GM23338 (cell line): ENCODE measurements at regions not wholly inside any gene's neighbourhood (a gene's known extent, or its start where the extent isn't known, plus 50 kb on each side); places are given as distances from the start of the nearest gene placed in this dataset.

Experiments used
- ATAC-seq: fragments of 200-7000 bp; cut with Tn5 transposase; 3 replicates; pipeline ENCODE4 v1.9.1; 2020
- DNase-seq: peaks from one replicate; pipeline ENCODE4 v3.0.0-alpha.2; 2015; ENCODE audit warnings: low spot score
- H2AFZ ChIP-seq: fragments of 200-600 bp; sonication (generic); 2 replicates; pipeline ENCODE4 v1.8.0; 2016; ENCODE audit warnings: antibody characterized with exemption, mild to moderate bottlenecking, moderate library complexity
- H3F3A ChIP-seq: fragments of 200-600 bp; sonication (generic); replicated peaks from 2 replicates; pipeline ENCODE4 v1.8.0; 2017; ENCODE audit warnings: antibody characterized with exemption, mixed run types, low read depth
- H3K27ac ChIP-seq: fragments of 200-600 bp; sonication (generic); 2 replicates; pipeline ENCODE4 v1.6.1; 2016; ENCODE audit warnings: low read depth
- H3K27me3 ChIP-seq: fragments of 200-600 bp; sonication (generic); 2 replicates; pipeline ENCODE4 v1.8.0; 2016; ENCODE audit warnings: mild to moderate bottlenecking, mixed run types, moderate library complexity; ENCODE audit not compliant: insufficient read depth
- H3K36me3 ChIP-seq: fragments of 200-600 bp; sonication (generic); 2 replicates; pipeline ENCODE4 v1.8.0; 2016; ENCODE audit warnings: mild to moderate bottlenecking; ENCODE audit not compliant: insufficient read depth
- H3K4me1 ChIP-seq: fragments of 200-600 bp; sonication (generic); 2 replicates; pipeline ENCODE4 v1.8.0; 2016; ENCODE audit warnings: mild to moderate bottlenecking, moderate library complexity; ENCODE audit not compliant: insufficient read depth
- H3K4me2 ChIP-seq: fragments of 200-600 bp; sonication (generic); 2 replicates; pipeline ENCODE4 v1.7.1; 2017; ENCODE audit warnings: mixed run types
- H3K4me3 ChIP-seq: fragments of 200-600 bp; sonication (generic); 2 replicates; pipeline ENCODE4 v1.6.1; 2016; ENCODE audit warnings: mixed run types
- H3K79me2 ChIP-seq: fragments of 200-600 bp; sonication (generic); replicated peaks from 2 replicates; pipeline ENCODE4 v1.8.0; 2017; ENCODE audit warnings: mild to moderate bottlenecking; ENCODE audit not compliant: insufficient read depth
- H3K9me2 ChIP-seq: fragments of 200-600 bp; sonication (generic); 2 replicates; pipeline ENCODE4 v1.8.0; 2017; ENCODE audit not compliant: insufficient read depth
- H4K20me1 ChIP-seq: fragments of 200-600 bp; sonication (generic); replicated peaks from 2 replicates; pipeline ENCODE4 v1.8.0; 2017; ENCODE audit warnings: mild to moderate bottlenecking; ENCODE audit not compliant: insufficient read depth
- H3K27ac Mint-ChIP-seq: 2 replicates; pipeline ENCODE4 v1.8.0; 2020; ENCODE audit warnings: inconsistent platforms, mild to moderate bottlenecking, moderate library complexity, mixed read lengths
- H3K27me3 Mint-ChIP-seq: 3 replicates; pipeline ENCODE4 v1.8.0; 2022; ENCODE audit warnings: low read depth, mild to moderate bottlenecking, moderate library complexity, mixed read lengths, inconsistent platforms; ENCODE audit not compliant: insufficient read depth, poor library complexity
- H3K36me3 Mint-ChIP-seq: 3 replicates; pipeline ENCODE4 v1.8.0; 2021; ENCODE audit warnings: low read depth, mild to moderate bottlenecking, inconsistent platforms, moderate library complexity, mixed read lengths
- H3K4me1 Mint-ChIP-seq: 3 replicates; pipeline ENCODE4 v1.8.0; 2020; ENCODE audit warnings: mild to moderate bottlenecking, inconsistent platforms, mixed read lengths
- H3K4me3 Mint-ChIP-seq: 3 replicates; pipeline ENCODE4 v1.8.0; 2021; ENCODE audit warnings: moderate library complexity, mild to moderate bottlenecking, inconsistent platforms, mixed read lengths
- H3K9me3 Mint-ChIP-seq: 3 replicates; pipeline ENCODE4 v1.8.0; 2020; ENCODE audit warnings: moderate library complexity, mild to moderate bottlenecking, inconsistent platforms, mixed read lengths
- CREB1 ChIP-seq: fragments of 250-450 bp; sonication (Bioruptor Pico); IDR thresholded peaks from 2 replicates; pipeline ENCODE4 v1.5.0; 2020; ENCODE audit warnings: low read depth, mild to moderate bottlenecking, moderate library complexity
- CTCF ChIP-seq, 2 experiments: fragments of 200-600 bp in 1 of 2; sonication (generic) in 1 of 2; conservative IDR thresholded peaks; 2 replicates each; pipeline versions ENCODE4 v1.5.1 to v1.6.1; 2016 to 2017; ENCODE audit warnings: antibody characterized with exemption in 2 of 2, low read depth in 2 of 2, mild to moderate bottlenecking in 2 of 2, moderate library complexity in 1 of 2
- ETS1 ChIP-seq: IDR thresholded peaks from 2 replicates; pipeline ENCODE4 v1.6.1; 2016; ENCODE audit warnings: antibody characterized with exemption
- EZH2 ChIP-seq: fragments of 200-600 bp; sonication (generic); IDR thresholded peaks from one replicate; pipeline ENCODE4 v1.8.0; 2017; ENCODE audit warnings: antibody characterized with exemption, mild to moderate bottlenecking, low read depth; ENCODE audit not compliant: unreplicated experiment
- EZH2phosphoT487 ChIP-seq: fragments of 200-600 bp; sonication (generic); IDR thresholded peaks from one replicate; pipeline ENCODE4 v1.8.1; 2018; ENCODE audit warnings: antibody characterized with exemption; ENCODE audit not compliant: unreplicated experiment
- JUNB ChIP-seq: IDR thresholded peaks from one replicate; pipeline ENCODE4 v1.6.1; 2016; ENCODE audit warnings: antibody characterized with exemption; ENCODE audit not compliant: unreplicated experiment
- NANOG ChIP-seq: IDR thresholded peaks from 2 replicates; pipeline ENCODE4 v1.6.1; 2016; ENCODE audit warnings: antibody characterized with exemption, borderline replicate concordance
- POLR2AphosphoS5 ChIP-seq: IDR thresholded peaks from 2 replicates; pipeline ENCODE4 v1.6.1; 2016; ENCODE audit warnings: antibody characterized with exemption, low read depth
- REST ChIP-seq: IDR thresholded peaks from one replicate; pipeline ENCODE4 v1.6.1; 2018; ENCODE audit warnings: antibody characterized with exemption; ENCODE audit not compliant: unreplicated experiment
- STAT1 ChIP-seq: IDR thresholded peaks from one replicate; pipeline ENCODE4 v1.6.1; 2016; ENCODE audit warnings: antibody characterized with exemption; ENCODE audit not compliant: unreplicated experiment
- ZNF114 ChIP-seq: fragments of 250-450 bp; sonication (Bioruptor Pico); IDR thresholded peaks from 2 replicates; pipeline ENCODE4 v1.5.0; 2020; ENCODE audit warnings: mild to moderate bottlenecking, moderate library complexity
- ZNF331 ChIP-seq: fragments of 250-450 bp; sonication (Bioruptor Pico); IDR thresholded peaks from 2 replicates; pipeline ENCODE4 v1.5.0; 2020; ENCODE audit warnings: low read depth, mild to moderate bottlenecking, moderate library complexity
- ZNF462 ChIP-seq: fragments of 250-450 bp; sonication (Bioruptor Pico); IDR thresholded peaks from 2 replicates; pipeline ENCODE4 v1.5.0; 2020; ENCODE audit warnings: mild to moderate bottlenecking, moderate library complexity

- H3K79me2 ChIP-seq, result no peaks in the 10 kb centered on the region
- no peak overlapping the region for H3K4me2 ChIP-seq
- no peaks in the 10 kb centered on the region for H3K4me1 ChIP-seq
- no peak overlapping the region for H3K27ac ChIP-seq
- Mint-ChIP-seq H3K9me3 (no peaks in the 10 kb centered on the region), H3K4me1 (peaks cover 6% of the 10 kb centered on the region), H3K4me3 (no peak overlapping the region), H3K27ac (no peak overlapping the region), H3K36me3 (no peaks in the 10 kb centered on the region), H3K27me3 (peaks cover 4% of the 10 kb centered on the region)
- no peak for DNase-seq
- no peak for ATAC-seq
- no peaks in the 10 kb centered on the region for H3K27me3 ChIP-seq
- no peak overlapping the region for H2AFZ ChIP-seq
- TF ChIP-seq POLR2AphosphoS5 (no peak), JUNB (no peak), CTCF (conservative IDR thresholded peaks at IDR 0.05; ENCODE audit: low read depth in 2 of 2) (no peak), ZNF331 (no peak), ZNF114 (CRISPR knock-in tag) (no peak), EZH2phosphoT487 (no peak), ETS1 (no peak), REST (no peak), EZH2 (no peak), NANOG (no peak), ZNF462 (CRISPR knock-in tag) (no peak), CREB1 (no peak), STAT1 (no peak)
- H3K9me2 ChIP-seq, result no peaks in the 10 kb centered on the region
- no peaks in the 10 kb centered on the region for H3K36me3 ChIP-seq
- no peaks in the 10 kb centered on the region for H4K20me1 ChIP-seq
- H3F3A ChIP-seq, result no peaks in the 10 kb centered on the region
- H3K4me3 ChIP-seq, result no peak overlapping the region
Measured at GRCh38 chr18:7321831-7322230, 90.9 kb downstream of the LRRC30 start.
